H1 (cell line): ENCODE measurements at regions not wholly inside any gene's neighbourhood (a gene's known extent, or its start where the extent isn't known, plus 50 kb on each side); places are given as distances from the start of the nearest gene placed in this dataset.

ENCODE experiments used
- BCL11A ChIP-seq, 2 experiments: IDR thresholded peaks; one replicate each; pipeline ENCODE4 v1.6.1; 2011; ENCODE audit warnings: low read depth in 2 of 2, low read length in 2 of 2, mild to moderate bottlenecking in 2 of 2
- CBX8 ChIP-seq: fragments of 300-800, 300-1000 bp; sonication (generic); IDR thresholded peaks from 2 replicates; pipeline ENCODE4 v1.7.1; 2016; ENCODE audit warnings: low read depth, low read length, borderline replicate concordance
- CHD7 ChIP-seq: fragments of 300-600 bp; sonication (generic); IDR thresholded peaks from 2 replicates; pipeline ENCODE4 v1.7.1; 2012; ENCODE audit warnings: low read length, moderate library complexity, mild to moderate bottlenecking, inconsistent platforms; ENCODE audit not compliant: insufficient replicate concordance
- CTCF ChIP-seq, 3 experiments: IDR thresholded peaks; 1 replicate in 2 of 3; 2 replicates in 1 of 3; pipeline versions ENCODE4 v1.5.1 to v1.6.1; 2011; ENCODE audit warnings: low read length in 3 of 3, mild to moderate bottlenecking in 3 of 3, inconsistent platforms in 2 of 3, low read depth in 1 of 3, moderate library complexity in 1 of 3; ENCODE audit not compliant: insufficient read depth in 1 of 3; ENCODE audit errors: control extremely low read depth in 1 of 3
- EP300 ChIP-seq, 2 experiments: IDR thresholded peaks; 1 replicate in 1 of 2; 2 replicates in 1 of 2; pipeline ENCODE4 v1.6.1; 2011 to 2012; ENCODE audit warnings: low read depth in 2 of 2, low read length in 2 of 2, mild to moderate bottlenecking in 2 of 2, borderline replicate concordance in 1 of 2, inconsistent platforms in 1 of 2, moderate library complexity in 1 of 2
- POLR2AphosphoS5 ChIP-seq: IDR thresholded peaks from 2 replicates; pipeline ENCODE4 v1.6.1; 2011; ENCODE audit warnings: low read depth, low read length
- TF ChIP-seq, protein P1 (sequence below): IDR thresholded peaks from 2 replicates; pipeline ENCODE4 v1.6.1; 2012; ENCODE audit warnings: inconsistent platforms

DNA sequence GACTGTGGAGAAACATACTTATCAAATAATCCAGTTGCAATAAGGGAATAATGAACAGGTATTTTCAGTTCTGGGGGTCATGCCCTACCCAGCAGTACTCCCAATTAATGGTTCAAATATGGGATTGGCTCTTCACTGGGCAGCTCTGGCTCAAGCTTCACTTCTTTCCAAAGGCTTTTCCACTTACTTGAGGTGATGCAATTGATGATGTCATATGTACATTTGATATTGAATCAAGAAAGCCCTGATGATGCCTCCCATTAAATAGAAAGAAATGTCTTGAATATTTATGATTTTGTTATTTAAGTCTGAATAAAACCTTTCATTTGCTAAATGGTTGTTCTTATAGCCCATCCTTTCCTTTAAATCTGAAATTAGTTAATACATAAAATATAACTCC lies 789.9 kb downstream of the USP25 start:
- no peak for TF ChIP-seq CTCF (IDR thresholded peaks at IDR 0.05; ENCODE audit: control extremely low read depth in 1 of 3, insufficient read depth in 1 of 3, low read depth in 1 of 3, low read length in 3 of 3)
- TF ChIP-seq CHD7 = no peak
- TF ChIP-seq POLR2AphosphoS5 = no peak
- no peak for TF ChIP-seq EP300 (IDR thresholded peaks at IDR 0.05; ENCODE audit: borderline replicate concordance in 1 of 2, low read depth in 2 of 2, low read length in 2 of 2)
- TF ChIP-seq, protein P1, sequence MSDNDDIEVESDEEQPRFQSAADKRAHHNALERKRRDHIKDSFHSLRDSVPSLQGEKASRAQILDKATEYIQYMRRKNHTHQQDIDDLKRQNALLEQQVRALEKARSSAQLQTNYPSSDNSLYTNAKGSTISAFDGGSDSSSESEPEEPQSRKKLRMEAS = no peak
- TF ChIP-seq BCL11A (IDR thresholded peaks at IDR 0.05; ENCODE audit: low read depth in 2 of 2, low read length in 2 of 2) = no peak
- no peak for TF ChIP-seq CBX8
